Pancreas (tissue), 10 donors: ENCODE measurements at regions not wholly inside any gene's neighbourhood (a gene's known extent, or its start where the extent isn't known, plus 50 kb on each side); places are given as distances from the start of the nearest gene placed in this dataset.

Experiments
- ATAC-seq, 4 donors: fragments of 200-7000 bp; cut with Tn5 transposase; one replicate each; pipeline versions ENCODE4 v1.8.0 to v1.9.1; 2020; ENCODE audit warnings: mild to moderate bottlenecking in 4 of 4, moderate library complexity in 4 of 4
- DNase-seq, 6 donors: peaks; one replicate each; pipeline ENCODE4 v3.0.0-alpha.2; 2020
- FAIRE-seq: peaks from 2 replicates; lab custom pipeline; 2012; peaks lifted over from hg19 to GRCh38; lab: Jason Lieb, UNC
- H3K27ac ChIP-seq, 4 donors: fragments of 200-600 bp; sonication (generic); 1 replicate in 3 of 4; 2 replicates in 1 of 4; pipeline versions ENCODE4 v1.5.0 to v1.8.0; 2020
- H3K27me3 ChIP-seq, 4 donors: fragments of 200-600 bp; one replicate each; pipeline ENCODE4 v1.8.0; 2021
- H3K36me3 ChIP-seq, 3 donors: fragments of 200-600 bp; sonication (generic) in 1 of 3; one replicate each; pipeline versions ENCODE4 v1.5.0 to v1.8.0; 2020 to 2021
- H3K4me1 ChIP-seq, 3 donors: fragments of 200-600 bp; one replicate each; pipeline ENCODE4 v1.8.0; 2021
- H3K4me3 ChIP-seq, 4 donors: fragments of 200-600 bp; sonication (generic) in 2 of 4; one replicate each; pipeline versions ENCODE4 v1.5.0 to v1.8.0; 2020 to 2021
- H3K9me3 ChIP-seq, 4 donors: fragments of 200-600 bp; one replicate each; pipeline ENCODE4 v1.8.0; 2021
- WGBS, 2 donors: extraction: QIAGEN DNeasy Blood & Tissue Kit; methylation state at CpG; one replicate each; pipeline ENCODE4 v1.1.7; 2013; 5-methylcytosine and 5-hydroxymethylcytosine counted together
- intact Hi-C, 3 donors: fragments of 100-400 bp; cut with DNase I; formaldehyde crosslinking; loops; one replicate each; pipeline versions ENCODE4 v1.11.1 to v1.14.2; 2022
- TF ChIP-seq, protein P1 (sequence below), 4 donors: fragments of 200-600 bp; sonication (generic) in 3 of 4; IDR thresholded peaks; one replicate each; pipeline versions ENCODE4 v1.5.0 to v1.8.0; 2021; ENCODE audit warnings: antibody characterized with exemption in 4 of 4
- donor health status: healthy with polysubstance abuse.
- donor health status: DM: no; HTN: no; CAD: no; lungs with moderate emphysema.
- donor health status: DM: no; HTN: no; CAD: no.
- donor health status: control.
- donor health status: control.
- donor health status: Bipolar disorder and iron deficiency.
- donor health status: DM: yes; HTN: yes; CAD: no.
- donor health status: DM: no; HTN: no; CAD: no.
- donor health status: DM: no; HTN: no; CAD: no.
- donor health status: DM: yes; HTN: yes; CAD: no.

DNA sequence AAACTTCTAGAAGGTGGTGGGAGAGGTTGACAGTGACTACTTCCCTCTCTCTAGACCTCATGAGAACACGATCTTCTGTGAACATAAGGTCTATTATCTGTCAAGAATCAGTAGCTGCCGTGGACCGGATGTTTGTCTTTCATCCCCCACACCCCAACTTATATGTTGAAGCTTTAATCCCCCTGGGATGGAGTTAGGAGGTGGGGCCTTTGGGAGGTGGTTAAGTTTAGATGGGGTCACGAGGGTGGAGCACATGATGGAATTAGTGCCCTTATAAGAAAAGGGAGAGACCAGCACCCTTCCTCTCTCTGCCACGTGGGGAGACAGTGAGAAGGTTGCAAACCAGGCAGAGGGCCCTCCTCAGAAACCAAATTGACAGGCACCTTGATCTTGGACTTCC lies 409.1 kb downstream of the QKI start:
- Histone ChIP-seq H3K4me1 (no peaks in the 10 kb centered on the region), H3K9me3 (no peaks in the 10 kb centered on the region), H3K27me3 (no peaks in the 10 kb centered on the region), H3K27ac (no peak overlapping the region), H3K4me3 (no peak overlapping the region), H3K36me3 (no peaks in the 10 kb centered on the region)
- ATAC-seq, result no peak
- FAIRE-seq, result no peak
- DNase-seq, result no peak
- 53 to 64% methylated on average over 5 of the region's 5 CpGs for whole genome bisulfite sequencing, 2 donors
- intact Hi-C loops, result no loop called here
- TF ChIP-seq, protein P1, sequence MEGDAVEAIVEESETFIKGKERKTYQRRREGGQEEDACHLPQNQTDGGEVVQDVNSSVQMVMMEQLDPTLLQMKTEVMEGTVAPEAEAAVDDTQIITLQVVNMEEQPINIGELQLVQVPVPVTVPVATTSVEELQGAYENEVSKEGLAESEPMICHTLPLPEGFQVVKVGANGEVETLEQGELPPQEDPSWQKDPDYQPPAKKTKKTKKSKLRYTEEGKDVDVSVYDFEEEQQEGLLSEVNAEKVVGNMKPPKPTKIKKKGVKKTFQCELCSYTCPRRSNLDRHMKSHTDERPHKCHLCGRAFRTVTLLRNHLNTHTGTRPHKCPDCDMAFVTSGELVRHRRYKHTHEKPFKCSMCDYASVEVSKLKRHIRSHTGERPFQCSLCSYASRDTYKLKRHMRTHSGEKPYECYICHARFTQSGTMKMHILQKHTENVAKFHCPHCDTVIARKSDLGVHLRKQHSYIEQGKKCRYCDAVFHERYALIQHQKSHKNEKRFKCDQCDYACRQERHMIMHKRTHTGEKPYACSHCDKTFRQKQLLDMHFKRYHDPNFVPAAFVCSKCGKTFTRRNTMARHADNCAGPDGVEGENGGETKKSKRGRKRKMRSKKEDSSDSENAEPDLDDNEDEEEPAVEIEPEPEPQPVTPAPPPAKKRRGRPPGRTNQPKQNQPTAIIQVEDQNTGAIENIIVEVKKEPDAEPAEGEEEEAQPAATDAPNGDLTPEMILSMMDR (IDR thresholded peaks at IDR 0.05), result no peak

DNA sequence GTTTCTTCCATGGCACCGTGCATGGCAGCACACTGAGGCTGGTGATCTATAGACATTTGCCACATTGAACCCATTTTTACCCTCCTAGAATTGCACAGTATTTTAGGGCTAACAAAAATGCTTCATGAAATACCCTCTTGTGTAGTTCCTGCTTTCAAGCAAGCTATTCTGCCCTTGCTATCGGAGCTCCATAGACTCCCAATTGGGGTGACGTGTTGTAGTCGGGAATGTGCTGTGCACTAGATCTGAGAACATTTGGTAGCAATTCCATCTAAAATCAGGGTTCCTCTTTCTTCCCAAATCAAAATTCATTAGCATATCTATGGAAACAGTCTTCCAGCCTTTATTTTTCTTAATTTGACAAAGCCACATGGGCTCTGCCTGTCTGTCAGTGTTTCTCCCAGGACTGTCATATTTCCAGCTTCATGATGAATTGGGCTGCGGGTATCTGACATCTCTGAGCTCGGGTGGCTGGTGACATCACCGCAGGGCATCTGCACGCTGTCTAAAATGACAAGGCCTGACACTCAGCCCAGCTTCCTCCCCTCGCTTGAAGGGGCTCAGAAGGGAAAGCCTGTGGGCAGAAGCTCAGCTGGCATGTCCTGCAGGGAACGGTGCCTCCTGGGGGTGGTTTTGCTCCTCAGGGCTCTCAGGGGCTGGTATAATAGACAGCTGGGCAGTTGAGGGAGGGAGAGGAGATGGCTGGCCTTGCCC lies 406.4 kb downstream of the QKI start:
- TF ChIP-seq, protein P1 (IDR thresholded peaks at IDR 0.05), result no peak
- Histone ChIP-seq H3K9me3 (no peaks in the 10 kb centered on the region), H3K27me3 (no peaks in the 10 kb centered on the region), H3K4me3 (no peak overlapping the region), H3K4me1 (no peaks in the 10 kb centered on the region), H3K36me3 (no peaks in the 10 kb centered on the region), H3K27ac (no peak overlapping the region)
- FAIRE-seq (no peak), ATAC-seq (no peak), DNase-seq (no peak)
- WGBS, 2 donors, result 69 to 71% methylated on average over 10 of the region's 10 CpGs
- intact Hi-C loops, result no loop called here

DNA sequence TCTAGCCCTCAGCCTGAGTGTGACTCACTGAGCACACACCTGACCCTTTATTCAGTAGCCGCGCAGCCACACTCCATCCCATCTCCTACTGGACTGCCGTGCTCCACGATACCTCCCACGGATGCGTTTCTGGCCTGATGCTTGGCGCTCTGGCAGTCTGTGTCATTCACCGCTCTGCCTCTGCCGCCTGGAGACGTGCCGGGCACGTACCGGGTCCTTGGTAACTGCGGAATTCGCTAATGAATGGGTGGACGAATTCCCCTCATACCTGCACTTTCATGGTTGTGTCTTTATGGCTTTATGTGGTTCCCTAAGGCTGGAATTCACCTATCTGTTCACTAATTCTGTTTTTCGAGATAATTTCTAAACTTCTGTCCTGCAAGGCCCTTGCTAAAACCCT lies 405.7 kb downstream of the QKI start:
- no peak for DNase-seq
- 80 to 89% methylated on average over 17 of the region's 17 CpGs for WGBS, 2 donors
- H3K9me3 ChIP-seq, result no peaks in the 10 kb centered on the region

DNA sequence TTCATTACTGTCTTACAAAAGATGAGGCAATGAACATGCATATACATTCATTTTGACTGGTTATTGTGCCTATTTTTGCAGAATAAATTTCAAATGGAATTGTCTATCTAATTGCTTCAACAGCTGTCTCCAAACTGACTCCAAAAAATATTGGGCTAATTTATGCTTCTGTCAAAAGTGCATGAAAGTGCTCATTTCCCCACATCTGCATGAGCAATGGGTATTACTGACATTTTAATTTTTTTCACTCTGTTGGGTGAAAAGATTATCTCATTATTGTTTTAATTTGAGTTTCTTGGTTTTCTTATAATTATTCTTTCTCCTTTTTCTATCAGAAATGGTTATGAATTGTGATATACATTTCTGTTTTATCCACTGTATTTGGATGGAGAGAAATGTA lies 404.2 kb downstream of the QKI start:
- ATAC-seq, result no peak
- FAIRE-seq, result no peak

More for the DNA sequence above, 405.7 kb downstream of the QKI start:
- H3K36me3 ChIP-seq, result no peaks in the 10 kb centered on the region
- FAIRE-seq (no peak), ATAC-seq (no peak)
- H3K4me1 ChIP-seq, result no peaks in the 10 kb centered on the region
- H3K27me3 ChIP-seq, result no peaks in the 10 kb centered on the region
- TF ChIP-seq, protein P1 (IDR thresholded peaks at IDR 0.05), result no peak
- H3K27ac ChIP-seq, result no peak overlapping the region
- intact Hi-C loops, result no loop called here
- H3K4me3 ChIP-seq, result no peak overlapping the region

DNA sequence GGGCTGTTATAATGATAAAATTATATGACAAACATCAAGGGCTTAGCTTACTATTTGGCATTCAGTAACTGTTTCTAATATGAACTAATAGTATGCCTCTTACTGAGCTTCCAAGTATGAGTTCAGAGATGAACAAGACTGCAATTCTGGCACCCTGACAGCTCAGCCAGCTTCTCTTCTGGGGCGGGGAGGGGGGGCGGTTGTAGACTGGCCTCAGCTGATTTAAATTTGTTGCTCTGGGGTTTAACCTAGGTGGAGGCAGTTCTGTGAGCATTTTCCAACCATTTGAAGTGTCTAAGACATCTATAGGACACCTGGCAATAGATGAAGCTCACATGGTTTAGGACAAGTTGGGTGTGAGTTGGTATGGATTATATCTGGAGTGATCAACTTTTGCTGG lies 401.9 kb downstream of the QKI start:
- no peak for FAIRE-seq
- no peak for ATAC-seq
- DNase-seq, result no peak

More for the DNA sequence above, 404.2 kb downstream of the QKI start:
- intact Hi-C loops, result no loop called here
- DNase-seq, result no peak
- H3K4me1 ChIP-seq, result no peaks in the 10 kb centered on the region
- TF ChIP-seq, protein P1 (IDR thresholded peaks at IDR 0.05), result no peak
- no peaks in the 10 kb centered on the region for H3K27me3 ChIP-seq
- no peaks in the 10 kb centered on the region for H3K36me3 ChIP-seq
- H3K4me3 ChIP-seq, result no peak overlapping the region
- H3K27ac ChIP-seq, result no peak overlapping the region
- no peaks in the 10 kb centered on the region for H3K9me3 ChIP-seq

More for the DNA sequence above, 401.9 kb downstream of the QKI start:
- WGBS, 2 donors, result 67 to 79% methylated on average over 2 of the region's 2 CpGs
- Histone ChIP-seq H3K27me3 (no peaks in the 10 kb centered on the region), H3K4me3 (no peak overlapping the region), H3K36me3 (no peaks in the 10 kb centered on the region), H3K27ac (no peak overlapping the region), H3K4me1 (no peaks in the 10 kb centered on the region), H3K9me3 (no peaks in the 10 kb centered on the region)
- intact Hi-C loops, result no loop called here
- TF ChIP-seq, protein P1 (IDR thresholded peaks at IDR 0.05), result no peak
